ENCODE measurements at regions not wholly inside any gene's neighbourhood (a gene's known extent, or its start where the extent isn't known, plus 50 kb on each side); places are given as distances from the start of the nearest gene placed in this dataset.

- Histone ChIP-seq H3K27me3 (replicated peaks; ENCODE audit: control insufficient read depth, insufficient read depth, low read length) (no peaks in the 10 kb centered on the region; the same call in 1 of the 2 replicates), H3K4me3 (replicated peaks; ENCODE audit: low read depth, low read length) (no peak overlapping the region), H3K36me3 (ENCODE audit: control insufficient read depth, insufficient read depth, low read length) (no peaks in the 10 kb centered on the region)
- TF ChIP-seq, protein P1, sequence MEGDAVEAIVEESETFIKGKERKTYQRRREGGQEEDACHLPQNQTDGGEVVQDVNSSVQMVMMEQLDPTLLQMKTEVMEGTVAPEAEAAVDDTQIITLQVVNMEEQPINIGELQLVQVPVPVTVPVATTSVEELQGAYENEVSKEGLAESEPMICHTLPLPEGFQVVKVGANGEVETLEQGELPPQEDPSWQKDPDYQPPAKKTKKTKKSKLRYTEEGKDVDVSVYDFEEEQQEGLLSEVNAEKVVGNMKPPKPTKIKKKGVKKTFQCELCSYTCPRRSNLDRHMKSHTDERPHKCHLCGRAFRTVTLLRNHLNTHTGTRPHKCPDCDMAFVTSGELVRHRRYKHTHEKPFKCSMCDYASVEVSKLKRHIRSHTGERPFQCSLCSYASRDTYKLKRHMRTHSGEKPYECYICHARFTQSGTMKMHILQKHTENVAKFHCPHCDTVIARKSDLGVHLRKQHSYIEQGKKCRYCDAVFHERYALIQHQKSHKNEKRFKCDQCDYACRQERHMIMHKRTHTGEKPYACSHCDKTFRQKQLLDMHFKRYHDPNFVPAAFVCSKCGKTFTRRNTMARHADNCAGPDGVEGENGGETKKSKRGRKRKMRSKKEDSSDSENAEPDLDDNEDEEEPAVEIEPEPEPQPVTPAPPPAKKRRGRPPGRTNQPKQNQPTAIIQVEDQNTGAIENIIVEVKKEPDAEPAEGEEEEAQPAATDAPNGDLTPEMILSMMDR (IDR thresholded peaks at IDR 0.05; ENCODE audit: insufficient read depth, low read length, poor library complexity, severe bottlenecking): no peak
- no peak for DNase-seq (ENCODE audit: extremely low read depth, insufficient read length)
These were observed 455.4 kb downstream of the EBF1 start for GRCh38 chr5:158644301-158644700.

DNA sequence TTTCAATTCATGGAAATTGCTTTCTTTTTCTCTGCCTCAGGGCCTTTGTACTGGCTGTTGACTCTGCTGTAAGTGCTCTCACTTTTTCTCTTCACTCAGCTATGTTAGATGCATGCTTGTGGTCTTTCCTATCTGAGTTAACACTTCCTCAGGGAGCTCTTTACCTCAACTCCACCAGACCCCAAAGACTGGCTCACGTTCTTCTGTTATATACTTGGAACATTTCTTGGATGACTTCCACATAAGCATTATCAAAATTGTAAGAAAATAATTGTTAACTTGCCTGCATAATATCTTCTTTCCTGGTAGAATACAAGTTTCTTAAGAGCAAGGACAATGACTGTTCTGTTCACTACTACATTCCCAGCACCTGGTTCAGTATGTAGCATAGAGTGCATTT lies 455.9 kb downstream of the EBF1 start:
- no peak for DNase-seq (ENCODE audit: extremely low read depth, insufficient read length)
- Histone ChIP-seq H3K27me3 (replicated peaks; ENCODE audit: control insufficient read depth, insufficient read depth, low read length) (no peaks in the 10 kb centered on the region; the same call in 1 of the 2 replicates), H3K4me3 (replicated peaks; ENCODE audit: low read depth, low read length) (no peak overlapping the region), H3K36me3 (ENCODE audit: control insufficient read depth, insufficient read depth, low read length) (no peaks in the 10 kb centered on the region)
- TF ChIP-seq, protein P1 (IDR thresholded peaks at IDR 0.05; ENCODE audit: insufficient read depth, low read length, poor library complexity, severe bottlenecking): no peak

DNA sequence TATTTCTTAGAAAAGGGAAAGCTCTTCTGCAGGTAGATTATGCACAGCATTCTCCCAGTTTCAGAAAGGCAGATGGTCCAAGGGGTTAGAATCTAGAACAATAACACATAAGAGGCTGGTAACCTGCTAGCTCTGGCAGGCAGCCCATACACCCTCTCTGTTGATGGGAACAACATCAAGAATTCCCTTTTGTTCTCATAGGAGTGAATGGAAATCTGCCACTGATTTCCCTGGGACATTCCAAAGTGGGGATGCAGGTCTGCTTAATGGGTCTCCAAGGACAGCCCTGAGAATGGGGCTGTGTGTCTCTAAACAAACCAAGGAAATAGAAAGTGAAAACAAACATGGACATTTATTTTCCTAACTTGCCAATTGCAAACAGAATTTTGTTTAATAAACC lies 456.8 kb downstream of the EBF1 start:
- TF ChIP-seq, protein P1 (IDR thresholded peaks at IDR 0.05; ENCODE audit: insufficient read depth, low read length, poor library complexity, severe bottlenecking): no peak
- no peak for DNase-seq (ENCODE audit: extremely low read depth, insufficient read length)
- Histone ChIP-seq H3K36me3 (ENCODE audit: control insufficient read depth, insufficient read depth, low read length) (no peaks in the 10 kb centered on the region), H3K4me3 (replicated peaks; ENCODE audit: low read depth, low read length) (no peak overlapping the region), H3K27me3 (replicated peaks; ENCODE audit: control insufficient read depth, insufficient read depth, low read length) (no peaks in the 10 kb centered on the region; the same call in 1 of the 2 replicates)

DNA sequence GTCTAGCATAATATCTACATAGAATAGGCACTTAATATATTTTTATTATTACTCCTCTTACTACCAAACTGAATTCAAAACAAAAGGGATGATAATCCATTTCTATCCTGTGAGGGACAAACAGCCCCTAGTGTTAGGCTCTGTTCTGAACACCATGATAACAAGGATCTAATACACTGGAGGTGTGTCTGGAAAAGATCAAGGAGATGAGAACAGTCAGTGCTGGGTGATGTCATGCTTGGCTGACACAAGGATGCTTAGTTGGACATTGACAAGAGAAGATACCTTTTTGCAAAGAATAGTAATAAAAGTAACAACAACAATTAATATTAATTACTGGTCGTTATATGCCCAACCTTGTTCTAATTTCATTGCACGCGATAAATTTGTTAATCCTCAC lies 458.7 kb downstream of the EBF1 start:
- Histone ChIP-seq H3K27me3 (replicated peaks; ENCODE audit: control insufficient read depth, insufficient read depth, low read length) (no peaks in the 10 kb centered on the region), H3K4me3 (replicated peaks; ENCODE audit: low read depth, low read length) (no peak overlapping the region), H3K36me3 (ENCODE audit: control insufficient read depth, insufficient read depth, low read length) (no peaks in the 10 kb centered on the region)
- no peak for DNase-seq (ENCODE audit: extremely low read depth, insufficient read length)
- TF ChIP-seq, protein P1 (IDR thresholded peaks at IDR 0.05; ENCODE audit: insufficient read depth, low read length, poor library complexity, severe bottlenecking): no peak

- no peak for DNase-seq (ENCODE audit: extremely low read depth, insufficient read length)
- no peaks in the 10 kb centered on the region for H3K27me3 ChIP-seq (replicated peaks; ENCODE audit: control insufficient read depth, insufficient read depth, low read length)
These were observed 459.1 kb downstream of the EBF1 start for GRCh38 chr5:158640593-158640980.

More at GRCh38 chr5:158640593-158640980, 459.1 kb downstream of the EBF1 start:
- Histone ChIP-seq H3K36me3 (ENCODE audit: control insufficient read depth, insufficient read depth, low read length) (no peaks in the 10 kb centered on the region), H3K4me3 (replicated peaks; ENCODE audit: low read depth, low read length) (no peak overlapping the region)
- TF ChIP-seq, protein P1 (IDR thresholded peaks at IDR 0.05; ENCODE audit: insufficient read depth, low read length, poor library complexity, severe bottlenecking): no peak

All from GM06990 (cell line).